ENCODE measurements at regions not wholly inside any gene's neighbourhood (a gene's known extent, or its start where the extent isn't known, plus 50 kb on each side); places are given as distances from the start of the nearest gene placed in this dataset.
"Not testable (repeated sequence)": the region's sequence is repeated elsewhere in the genome, so short reads cannot be mapped to it uniquely, and the experiment has no call there.

DNA sequence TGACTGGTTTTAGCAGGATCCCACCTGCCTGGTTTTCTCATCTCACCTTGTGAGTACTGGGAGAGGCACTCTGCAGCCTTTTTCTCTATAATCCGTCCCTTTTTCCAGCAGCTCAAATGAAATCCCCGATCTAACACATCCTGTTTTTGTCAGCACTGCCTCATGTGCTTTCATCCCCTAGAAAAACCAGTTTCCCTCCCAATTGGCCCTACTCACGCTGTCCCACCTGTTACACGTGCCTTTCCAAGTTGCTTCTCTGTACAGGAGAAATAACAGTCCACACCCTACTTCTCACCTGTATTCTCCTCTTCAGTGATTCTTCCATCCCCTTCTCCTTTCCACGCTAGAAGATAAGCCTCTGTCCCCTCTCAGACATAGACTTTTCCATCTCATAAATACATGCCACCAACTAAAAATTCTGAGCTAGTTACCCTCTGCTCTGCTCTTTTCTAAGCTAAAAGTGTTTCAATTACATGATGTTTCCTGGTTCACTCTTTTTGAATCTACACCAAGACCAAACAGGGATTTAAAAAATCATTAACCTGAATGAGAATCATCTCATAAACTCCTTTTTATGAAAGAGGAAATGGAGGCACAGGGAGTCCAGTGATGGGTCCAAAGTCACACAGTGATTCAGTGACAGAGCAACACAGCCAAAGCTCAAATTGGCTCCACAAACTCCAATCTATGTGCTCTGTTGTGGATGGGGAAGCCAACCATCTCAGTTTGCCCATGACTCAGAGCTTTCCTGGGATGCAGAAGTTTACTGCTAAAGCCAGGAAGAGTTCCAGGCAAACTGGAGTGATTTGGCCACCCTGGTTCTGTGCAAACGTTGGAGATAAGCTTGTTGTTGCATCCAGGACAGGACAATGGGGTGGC is 240.0 kb upstream of the TMEM132C start:
- Histone ChIP-seq H3K36me3 (no peaks in the 10 kb centered on the region), H3K27ac (replicated peaks in 1 of 4) (no peak overlapping the region), H3K4me1 (no peaks in the 10 kb centered on the region), H3K27me3 (peaks cover 0 to 38% (median 0%) of the 10 kb centered on the region in 4 donors), H3K4me3 (no peak overlapping the region), H3K9me3 (no peaks in the 10 kb centered on the region)
- intact Hi-C loops (cut with DNase I), result no loop called here
- WGBS, result 71% methylated on average over 6 of the region's 6 CpGs
- TF ChIP-seq EP300 (IDR thresholded peaks at IDR 0.05), result no peak
- no peak for TF ChIP-seq POLR2A (IDR thresholded peaks at IDR 0.05; ENCODE audit: low read depth)
- TF ChIP-seq, protein P1, sequence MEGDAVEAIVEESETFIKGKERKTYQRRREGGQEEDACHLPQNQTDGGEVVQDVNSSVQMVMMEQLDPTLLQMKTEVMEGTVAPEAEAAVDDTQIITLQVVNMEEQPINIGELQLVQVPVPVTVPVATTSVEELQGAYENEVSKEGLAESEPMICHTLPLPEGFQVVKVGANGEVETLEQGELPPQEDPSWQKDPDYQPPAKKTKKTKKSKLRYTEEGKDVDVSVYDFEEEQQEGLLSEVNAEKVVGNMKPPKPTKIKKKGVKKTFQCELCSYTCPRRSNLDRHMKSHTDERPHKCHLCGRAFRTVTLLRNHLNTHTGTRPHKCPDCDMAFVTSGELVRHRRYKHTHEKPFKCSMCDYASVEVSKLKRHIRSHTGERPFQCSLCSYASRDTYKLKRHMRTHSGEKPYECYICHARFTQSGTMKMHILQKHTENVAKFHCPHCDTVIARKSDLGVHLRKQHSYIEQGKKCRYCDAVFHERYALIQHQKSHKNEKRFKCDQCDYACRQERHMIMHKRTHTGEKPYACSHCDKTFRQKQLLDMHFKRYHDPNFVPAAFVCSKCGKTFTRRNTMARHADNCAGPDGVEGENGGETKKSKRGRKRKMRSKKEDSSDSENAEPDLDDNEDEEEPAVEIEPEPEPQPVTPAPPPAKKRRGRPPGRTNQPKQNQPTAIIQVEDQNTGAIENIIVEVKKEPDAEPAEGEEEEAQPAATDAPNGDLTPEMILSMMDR (IDR thresholded peaks at IDR 0.05), result no peak
- TF ChIP-seq POLR2AphosphoS5 (IDR thresholded peaks at IDR 0.05), result no peak
- no peak for DNase-seq (ENCODE audit: extremely low spot score)

DNA sequence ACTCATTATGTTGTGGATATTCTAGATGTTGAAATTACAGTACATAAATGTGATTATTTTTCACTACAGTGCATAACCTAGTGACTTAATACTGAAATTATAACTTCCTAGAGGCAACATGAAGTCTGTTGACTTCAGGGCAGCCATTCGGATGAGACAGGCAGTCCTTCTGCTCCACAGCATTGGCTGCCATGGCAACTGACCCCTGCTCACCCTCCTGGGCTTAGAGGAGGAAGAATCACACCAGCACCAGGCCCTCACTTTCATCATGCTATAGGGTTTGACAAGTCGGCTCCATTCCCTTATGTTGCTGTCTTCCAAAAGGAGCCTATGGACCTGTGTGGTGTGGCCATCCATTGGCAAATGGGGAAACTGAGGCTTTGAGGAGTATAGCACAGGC is 233.5 kb upstream of the TMEM132C start:
- WGBS, result 66% methylated on average over 2 of the region's 2 CpGs

DNA sequence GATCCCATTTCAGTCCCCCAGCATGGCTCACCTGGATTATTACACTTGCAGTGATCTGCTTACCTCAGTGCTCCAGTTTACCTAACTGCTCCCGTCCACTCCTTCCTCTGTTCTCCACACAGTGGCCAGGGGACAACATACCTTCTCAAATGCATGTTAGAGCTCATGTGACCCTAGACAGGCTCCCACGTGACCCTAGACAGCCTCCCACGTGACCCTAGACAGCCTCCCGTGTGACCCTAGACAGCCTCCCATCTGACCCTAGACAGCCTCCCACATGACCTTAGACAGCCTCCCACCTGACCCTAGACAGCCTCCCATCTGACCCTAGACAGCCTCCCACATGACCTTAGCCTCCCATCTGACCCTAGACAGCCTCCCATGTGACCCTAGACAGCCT is 226.0 kb upstream of the TMEM132C start:
- Histone ChIP-seq H3K4me1 (no peaks in the 10 kb centered on the region), H3K4me3 (no peak overlapping the region), H3K36me3 (no peaks in the 10 kb centered on the region), H3K27ac (replicated peaks in 1 of 4) (no peak overlapping the region), H3K27me3 (peaks cover 0 to 3% (median 0%) of the 10 kb centered on the region in 4 donors), H3K9me3 (no peaks in the 10 kb centered on the region)
- DNase-seq (ENCODE audit: extremely low spot score), result no peak
- TF ChIP-seq POLR2A (IDR thresholded peaks at IDR 0.05; ENCODE audit: low read depth) (no peak), EP300 (IDR thresholded peaks at IDR 0.05) (no peak), POLR2AphosphoS5 (IDR thresholded peaks at IDR 0.05) (no peak)
- TF ChIP-seq, protein P1 (IDR thresholded peaks at IDR 0.05), result no peak
- intact Hi-C loops (cut with DNase I), result no loop called here
- 92% methylated on average over 4 of the region's 4 CpGs for WGBS

More for the DNA sequence above, 233.5 kb upstream of the TMEM132C start:
- Histone ChIP-seq H3K27ac (replicated peaks in 1 of 4) (no peak overlapping the region), H3K4me1 (no peaks in the 10 kb centered on the region), H3K4me3 (no peak overlapping the region), H3K36me3 (no peaks in the 10 kb centered on the region), H3K27me3 (peaks cover 0 to 6% (median 2%) of the 10 kb centered on the region in 4 donors), H3K9me3 (no peaks in the 10 kb centered on the region)
- intact Hi-C loops (cut with DNase I), result no loop called here
- TF ChIP-seq, protein P1 (IDR thresholded peaks at IDR 0.05), result no peak
- TF ChIP-seq POLR2AphosphoS5 (IDR thresholded peaks at IDR 0.05) (no peak), POLR2A (IDR thresholded peaks at IDR 0.05; ENCODE audit: low read depth) (no peak), EP300 (IDR thresholded peaks at IDR 0.05) (no peak)
- DNase-seq (ENCODE audit: extremely low spot score), result no peak

DNA sequence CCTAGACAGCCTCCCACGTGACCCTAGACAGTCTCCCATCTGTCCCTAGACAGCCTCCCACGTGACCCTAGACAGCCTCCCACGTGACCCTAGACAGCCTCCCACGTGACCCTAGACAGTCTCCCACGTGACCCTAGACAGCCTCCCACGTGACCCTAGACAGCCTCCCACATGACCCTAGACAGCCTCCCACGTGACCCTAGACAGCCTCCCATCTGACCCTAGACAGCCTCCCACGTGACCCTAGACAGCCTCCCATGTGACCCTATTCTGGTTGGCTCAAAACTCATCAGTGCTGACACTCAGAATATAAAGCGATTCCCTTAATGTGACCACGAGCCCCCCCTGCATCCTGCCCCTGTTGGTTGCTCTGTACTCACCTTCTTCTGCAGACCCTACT is 224.7 kb upstream of the TMEM132C start:
- H3K4me3 ChIP-seq; DNase-seq (ENCODE audit: extremely low spot score); H3K27ac ChIP-seq (replicated peaks in 1 of 4); H3K9me3 ChIP-seq; intact Hi-C loops (cut with DNase I); H3K36me3 ChIP-seq; H3K27me3 ChIP-seq; H3K4me1 ChIP-seq: not testable (repeated sequence)
- WGBS, result 89% methylated on average over 9 of the region's 10 CpGs

DNA sequence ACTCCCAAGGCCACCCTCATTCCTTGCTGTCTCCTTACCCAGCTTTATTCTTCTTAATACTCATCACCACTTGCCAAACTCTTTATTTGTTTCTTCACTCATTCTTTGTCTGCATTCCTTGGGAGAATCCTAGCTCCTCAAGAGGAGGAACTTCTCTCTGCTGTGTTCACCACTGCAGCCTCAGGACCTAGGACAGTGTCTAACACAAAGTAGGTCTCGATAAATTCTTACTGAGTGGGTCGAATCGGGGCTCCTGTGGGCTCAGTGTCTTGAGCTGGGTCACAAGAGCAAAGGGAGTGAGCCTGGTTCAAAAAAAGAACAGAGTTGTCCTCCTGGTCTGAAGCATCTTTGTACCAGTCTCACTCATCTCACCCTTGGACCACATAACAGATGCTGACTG is 224.1 kb upstream of the TMEM132C start:
- no peak for DNase-seq (ENCODE audit: extremely low spot score)
- intact Hi-C loops (cut with DNase I), result no loop called here

More for the DNA sequence above, 224.1 kb upstream of the TMEM132C start:
- no peaks in the 10 kb centered on the region for H3K9me3 ChIP-seq
- H3K4me3 ChIP-seq, result no peak overlapping the region
- TF ChIP-seq POLR2A (IDR thresholded peaks at IDR 0.05; ENCODE audit: low read depth), result no peak
- no peak for TF ChIP-seq EP300 (IDR thresholded peaks at IDR 0.05)
- TF ChIP-seq, protein P1 (IDR thresholded peaks at IDR 0.05), result no peak
- TF ChIP-seq POLR2AphosphoS5 (IDR thresholded peaks at IDR 0.05), result no peak
- no peaks in the 10 kb centered on the region for H3K4me1 ChIP-seq
- H3K27ac ChIP-seq (replicated peaks in 1 of 4), result no peak overlapping the region
- no peaks in the 10 kb centered on the region for H3K27me3 ChIP-seq
- 87% methylated on average over 3 of the region's 3 CpGs for WGBS
- no peaks in the 10 kb centered on the region for H3K36me3 ChIP-seq
